T-helper 2 cell treated with Interferon-gamma antibody and Interleukin-4, amounts not matched to agents 100 ng/mL and 5 ng/mL, for 36 hours (primary cell): ENCODE measurements at regions not wholly inside any gene's neighbourhood (a gene's known extent, or its start where the extent isn't known, plus 50 kb on each side); places are given as distances from the start of the nearest gene placed in this dataset.
"Not testable (repeated sequence)": the region's sequence is repeated elsewhere in the genome, so short reads cannot be mapped to it uniquely, and the experiment has no call there.

Experiments
- intact Hi-C: fragments of 100-400 bp; cut with micrococcal nuclease; formaldehyde crosslinking; loops from one replicate; pipeline ENCODE4 v1.15.1; 2023

- intact Hi-C loops: no loop called here
These were observed 75.3 kb downstream of the TMEM167A start for GRCh38 chr5:83001796-83002381.

GRCh38 chr5:83000922-83001321 is 76.3 kb downstream of the TMEM167A start:
- intact Hi-C loops: no loop called here

- intact Hi-C loops: no loop called here
These were observed 76.8 kb downstream of the TMEM167A start for GRCh38 chr5:83000428-83000827.

DNA sequence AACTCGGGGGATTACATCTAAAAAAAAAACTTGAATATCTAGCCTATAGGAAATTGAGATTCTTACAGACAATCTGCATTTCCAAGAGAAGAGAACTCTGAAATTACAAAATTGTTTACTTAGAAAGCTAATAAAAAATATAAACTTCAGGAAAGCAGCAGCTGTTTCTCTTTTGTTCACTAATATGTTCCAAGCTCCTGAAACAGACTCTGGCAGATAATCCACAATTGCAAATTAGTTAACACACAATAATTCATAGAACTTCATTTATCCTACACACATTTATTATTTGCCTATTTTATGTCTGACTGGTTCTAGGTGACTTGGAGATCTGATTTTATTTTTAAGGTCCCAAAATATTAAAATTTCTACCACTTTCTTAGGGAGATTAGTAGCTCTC is 83.8 kb downstream of the TMEM167A start:
- intact Hi-C loops: no loop called here

- intact Hi-C loops: no loop called here
These were observed 84.5 kb downstream of the TMEM167A start for GRCh38 chr5:82992646-82993045.

- intact Hi-C loops: no loop called here
These were observed 85.4 kb downstream of the TMEM167A start for GRCh38 chr5:82991678-82992323.

- intact Hi-C loops: no loop called here
These were observed 86.1 kb downstream of the TMEM167A start for GRCh38 chr5:82991059-82991458.

DNA sequence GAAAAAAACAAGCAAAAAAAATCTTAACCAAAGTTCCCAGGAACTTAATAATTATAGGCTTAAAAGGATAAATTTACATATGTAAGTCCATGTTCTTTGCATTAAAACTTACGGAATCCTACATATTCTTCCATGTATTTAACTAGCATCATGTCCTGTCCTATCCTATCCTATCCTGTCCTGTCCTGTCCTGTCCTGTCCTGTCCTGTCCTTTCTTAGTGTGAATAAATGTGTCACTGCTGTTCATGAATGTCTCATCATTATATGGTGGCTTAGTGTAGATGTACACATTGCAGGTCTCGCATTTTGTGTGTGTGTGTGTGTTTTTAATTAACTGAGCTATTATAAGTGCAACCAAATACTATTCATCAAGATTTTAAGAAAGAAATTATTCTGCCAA is 90.0 kb downstream of the TMEM167A start:
- intact Hi-C loops: no loop called here

- intact Hi-C loops: no loop called here
These were observed 90.8 kb downstream of the TMEM167A start for GRCh38 chr5:82986404-82986803.

GRCh38 chr5:82985763-82986162 is 91.4 kb downstream of the TMEM167A start:
- intact Hi-C loops: no loop called here

DNA sequence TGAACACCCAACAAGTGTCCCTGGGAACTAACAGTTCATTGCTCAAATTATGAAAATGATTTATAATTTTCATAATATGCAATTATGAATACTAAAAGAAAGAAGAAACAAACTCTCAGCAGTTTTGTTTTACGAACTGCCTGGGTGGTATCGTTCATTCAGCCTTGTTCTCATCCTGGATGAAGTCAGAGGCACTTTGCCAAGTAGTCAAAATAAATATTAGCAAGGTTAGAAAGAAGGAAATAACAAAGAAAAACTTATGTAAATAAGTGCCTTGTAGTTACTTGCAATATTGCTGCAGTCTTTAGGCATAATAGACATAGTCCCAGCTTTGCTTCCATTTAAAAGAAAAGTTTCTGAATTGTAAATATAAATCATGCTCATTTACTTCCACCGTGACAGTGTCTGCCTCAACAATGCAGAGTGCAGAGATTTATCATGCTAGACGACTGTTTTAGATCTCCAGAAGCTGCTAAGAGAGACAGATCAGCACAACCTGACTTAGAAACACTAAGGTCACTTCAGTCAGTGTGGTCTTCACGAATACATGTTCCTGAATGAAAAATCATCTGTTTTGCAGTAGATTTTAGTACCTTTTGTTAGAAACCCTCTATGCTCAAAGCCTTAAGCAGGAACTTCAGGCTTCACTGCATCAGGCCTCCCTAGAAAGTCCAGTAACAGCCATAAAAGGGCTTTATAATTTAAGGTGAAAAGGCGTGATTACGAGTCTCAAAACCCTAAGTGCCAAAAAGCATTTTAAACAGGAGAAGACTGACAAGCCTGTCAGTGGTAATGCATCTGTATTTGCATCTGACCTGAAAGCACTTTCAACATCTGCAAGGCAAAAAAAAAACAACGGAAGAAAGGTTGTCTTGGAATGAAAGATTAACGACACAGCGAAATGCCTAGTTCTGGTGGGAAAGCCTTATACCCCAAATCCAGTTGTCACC is 92.1 kb downstream of the TMEM167A start:
- intact Hi-C loops: no loop called here

DNA sequence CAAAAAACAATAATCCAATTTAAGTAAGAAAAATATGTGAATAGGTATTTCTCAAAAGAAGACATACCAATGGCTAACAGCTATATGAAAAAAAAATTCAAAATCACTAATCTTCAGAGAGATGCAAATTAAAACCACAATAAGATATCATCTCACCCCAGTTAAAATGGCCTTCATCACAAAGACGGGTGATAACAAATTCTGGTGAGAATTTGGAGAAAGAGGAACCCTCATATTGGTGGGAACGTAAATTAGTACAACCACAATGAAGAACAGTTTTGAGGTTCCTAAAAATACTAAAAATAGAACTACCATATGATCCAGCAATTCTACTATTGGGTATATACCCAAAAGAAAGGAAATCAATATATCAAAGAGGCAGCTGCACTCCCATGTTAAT is 94.3 kb downstream of the TMEM167A start:
- intact Hi-C loops: no loop called here

- intact Hi-C loops: not testable (repeated sequence)
These were observed 100.3 kb downstream of the TMEM167A start for GRCh38 chr5:82976887-82977286.

GRCh38 chr5:82975812-82976211 is 101.4 kb downstream of the TMEM167A start:
- intact Hi-C loops: no loop called here

DNA sequence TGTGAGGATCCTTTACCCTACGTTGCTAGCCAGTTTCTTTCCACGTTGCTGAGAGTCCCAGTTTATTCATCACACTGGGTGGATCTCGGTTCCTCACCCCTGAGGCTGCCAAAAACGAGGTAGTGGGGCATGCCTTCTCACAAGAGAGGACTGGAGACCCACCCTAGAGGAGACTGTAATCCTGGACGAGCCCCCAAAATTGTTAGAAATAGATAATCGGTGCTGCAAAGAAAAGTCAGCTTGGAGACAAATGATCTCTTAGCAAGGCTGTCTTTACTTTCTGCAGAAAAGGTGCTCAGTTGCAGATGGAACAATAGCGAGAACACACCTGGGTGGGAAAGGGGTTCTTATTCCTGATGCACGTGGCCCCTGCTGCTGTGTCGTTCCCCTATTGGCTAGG is 101.8 kb downstream of the TMEM167A start:
- intact Hi-C loops: no loop called here

DNA sequence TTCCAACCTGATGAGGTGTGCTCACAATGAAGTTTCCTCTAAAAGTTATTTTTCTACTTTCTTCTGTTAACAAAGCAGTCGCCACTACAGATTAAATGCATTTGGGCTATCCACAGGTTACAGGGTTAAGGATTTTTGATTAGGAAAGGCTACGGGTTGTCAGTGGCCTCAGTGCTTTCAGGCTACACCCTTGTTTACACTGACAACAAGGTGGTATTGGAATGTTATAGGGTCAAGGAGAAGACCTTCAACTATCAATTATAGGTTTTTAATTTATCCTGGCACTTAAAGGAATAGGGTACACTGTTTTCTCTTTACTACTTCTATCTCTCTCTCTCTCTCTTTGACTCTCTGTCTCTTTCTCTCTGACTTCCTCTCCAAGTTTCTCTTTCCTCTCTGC is 102.8 kb downstream of the TMEM167A start:
- intact Hi-C loops: not testable (repeated sequence)

DNA sequence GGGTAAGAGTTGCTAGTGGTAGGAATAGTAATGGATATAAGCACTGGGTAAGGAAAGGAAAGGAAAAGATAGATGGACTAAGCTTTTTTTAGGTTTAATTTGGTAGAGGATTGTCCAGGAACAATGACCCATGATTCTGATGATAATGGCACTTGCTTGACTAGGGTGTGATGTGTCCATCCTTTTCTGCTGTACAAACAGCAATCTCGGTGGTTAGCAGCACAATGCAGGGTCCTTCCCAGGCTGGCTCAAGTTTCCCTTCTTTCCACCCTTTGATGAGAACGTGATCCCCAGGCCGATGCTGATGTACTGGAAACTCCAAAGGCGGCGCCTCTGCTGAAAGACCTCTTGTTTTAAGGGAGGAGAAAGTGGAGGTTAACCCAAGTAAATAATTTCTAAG is 105.3 kb downstream of the TMEM167A start:
- intact Hi-C loops: no loop called here

DNA sequence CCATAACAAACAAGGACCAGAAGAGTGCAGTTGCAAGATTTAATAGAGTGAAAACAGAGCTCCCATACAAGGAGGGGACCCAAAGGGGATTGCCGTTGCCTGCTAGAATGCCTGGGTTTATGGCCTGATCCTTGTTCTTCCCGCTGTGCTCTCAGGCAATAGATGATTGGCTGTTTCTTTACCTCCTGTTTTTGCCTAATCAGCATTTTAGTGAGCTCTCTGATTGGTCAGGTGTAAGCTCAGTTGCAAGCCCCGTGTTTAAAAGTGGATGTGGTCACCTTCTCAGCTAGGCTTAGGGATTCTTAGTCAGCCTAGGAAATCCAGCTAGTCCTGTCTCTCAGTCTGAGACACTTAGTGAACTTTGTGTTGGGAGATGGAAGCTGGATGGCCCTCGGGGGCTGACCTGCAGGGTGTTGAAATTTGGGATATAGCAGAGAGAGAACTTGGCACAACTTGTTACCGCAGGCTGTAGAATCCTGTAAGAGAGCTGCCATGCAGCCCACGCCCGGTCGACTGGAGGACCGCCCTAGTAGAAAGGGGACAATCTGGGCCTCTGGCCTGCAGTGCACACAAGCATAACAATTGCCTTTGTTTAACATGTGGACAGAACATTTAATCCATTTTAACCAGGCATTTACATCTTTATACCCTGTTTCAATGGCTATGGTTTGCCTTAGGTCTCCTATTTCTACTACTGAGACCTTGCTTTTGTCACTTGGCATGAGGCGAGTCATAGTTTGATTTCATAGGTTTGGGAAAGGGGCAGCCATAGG is 106.0 kb downstream of the TMEM167A start:
- intact Hi-C loops: not testable (repeated sequence)

- intact Hi-C loops: not testable (repeated sequence)
These were observed 107.8 kb downstream of the TMEM167A start for GRCh38 chr5:82969221-82969976.

DNA sequence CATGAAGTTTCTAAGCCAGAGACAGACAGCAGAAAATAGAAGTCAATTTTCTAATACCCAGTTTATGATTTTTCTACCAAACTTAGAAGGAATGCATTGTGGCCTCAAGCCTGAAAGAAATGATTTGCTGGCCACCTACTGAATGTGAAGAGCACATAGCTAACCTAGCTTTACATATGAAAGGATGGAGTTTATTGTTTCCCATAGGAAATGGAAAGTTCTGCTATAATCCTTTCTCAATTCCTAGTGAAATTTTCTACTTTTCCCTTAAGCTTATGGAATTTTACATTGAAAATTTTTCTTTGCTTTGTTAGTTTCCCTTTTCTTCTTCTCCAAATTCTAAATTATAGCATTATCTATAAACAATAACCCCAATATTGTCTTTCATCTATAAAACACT is 110.1 kb downstream of the TMEM167A start:
- intact Hi-C loops: no loop called here

GRCh38 chr5:82959466-82959865 is 117.7 kb downstream of the TMEM167A start:
- intact Hi-C loops: no loop called here
